Activated naive CD8-positive, alpha-beta T cell treated with anti-CD3 and anti-CD28 coated beads, Interleukin-2, amount 10 ng/mL, durations not matched to agents 7 days and 5 days (primary cell): ENCODE measurements at regions not wholly inside any gene's neighbourhood (a gene's known extent, or its start where the extent isn't known, plus 50 kb on each side); places are given as distances from the start of the nearest gene placed in this dataset.

Experiments used
- ATAC-seq: fragments of 150-1000 bp; cut with Tn5 transposase; one replicate; pipeline ENCODE4 v1.10.0; 2021; ENCODE audit warnings: low read depth, moderate library complexity
- POLR2A ChIA-PET: fragments of 350-600 bp; sonication (Branson Sonifier 250); formaldehyde crosslinking; loops from one replicate; lab custom pipeline; 2021; ENCODE audit warnings: antibody characterized with exemption; lab: Charles Lee
- DNase-seq: peaks from one replicate; pipeline ENCODE4 v3.0.0; 2021
- H3K27ac Mint-ChIP-seq: one replicate; pipeline ENCODE4 v1.8.0; 2022; ENCODE audit warnings: mild to moderate bottlenecking, mixed read lengths
- H3K27me3 Mint-ChIP-seq: one replicate; pipeline ENCODE4 v1.8.0; 2022; ENCODE audit warnings: mild to moderate bottlenecking, moderate library complexity, mixed read lengths
- H3K36me3 Mint-ChIP-seq: one replicate; pipeline ENCODE4 v1.8.0; 2021; ENCODE audit warnings: mild to moderate bottlenecking, mixed read lengths
- H3K4me1 Mint-ChIP-seq: one replicate; pipeline ENCODE4 v1.8.0; 2021; ENCODE audit warnings: mixed read lengths
- H3K4me3 Mint-ChIP-seq: one replicate; pipeline ENCODE4 v1.8.0; 2022; ENCODE audit warnings: mild to moderate bottlenecking, moderate library complexity, mixed read lengths
- H3K9me3 Mint-ChIP-seq: one replicate; pipeline ENCODE4 v1.8.0; 2021; ENCODE audit warnings: mixed read lengths

- no peak for DNase-seq
- POLR2A ChIA-PET: interaction anchor here (0.8 kb wide), 1 partner anchor 777 kb away, joined by 3 read pairs; no protein-coding TSS in a partner anchor
- Mint-ChIP-seq H3K4me1 (peaks cover 2% of the 10 kb centered on the region), H3K27me3 (peaks cover 25% of the 10 kb centered on the region), H3K4me3 (no peak overlapping the region), H3K27ac (no peak overlapping the region), H3K36me3 (no peaks in the 10 kb centered on the region), H3K9me3 (peaks cover 6% of the 10 kb centered on the region)
- ATAC-seq: no peak
These were observed 50.6 kb upstream of the ZNF133 start for GRCh38 chr20:18237682-18238081.
